GM12875 (cell line): ENCODE measurements at regions not wholly inside any gene's neighbourhood (a gene's known extent, or its start where the extent isn't known, plus 50 kb on each side); places are given as distances from the start of the nearest gene placed in this dataset.

Source experiments
- H3K4me3 ChIP-seq: one replicate; pipeline ENCODE4 v1.5.1; 2011; ENCODE audit warnings: low read depth, low read length, control low read depth
- CTCF ChIP-seq: IDR thresholded peaks from 2 replicates; pipeline ENCODE4 v1.5.1; 2011; ENCODE audit warnings: low read depth, mild to moderate bottlenecking, control low read depth, inconsistent platforms, low read length, moderate library complexity, borderline replicate concordance; ENCODE audit not compliant: insufficient read depth

DNA sequence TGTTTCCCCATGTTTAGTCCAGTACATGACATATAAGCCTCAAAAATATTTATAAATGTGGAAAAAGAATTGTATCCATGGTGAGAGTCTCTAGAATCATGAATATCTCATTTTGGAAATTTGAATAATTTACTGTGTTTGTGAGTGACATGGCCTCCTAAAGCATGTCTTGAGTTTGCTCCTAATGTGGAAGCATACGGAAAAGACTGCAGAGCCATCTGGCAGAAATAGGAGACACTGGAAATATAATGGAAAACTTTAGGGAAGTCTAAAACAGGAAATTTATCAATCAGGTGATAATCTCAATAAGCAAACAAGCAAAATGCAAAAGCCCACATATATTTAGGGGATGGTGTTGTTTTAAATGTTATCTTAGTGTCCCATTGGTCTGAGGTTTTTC is 465.0 kb downstream of the TDRD3 start:
- TF ChIP-seq CTCF = no peak
- H3K4me3 ChIP-seq = no peak overlapping the region

DNA sequence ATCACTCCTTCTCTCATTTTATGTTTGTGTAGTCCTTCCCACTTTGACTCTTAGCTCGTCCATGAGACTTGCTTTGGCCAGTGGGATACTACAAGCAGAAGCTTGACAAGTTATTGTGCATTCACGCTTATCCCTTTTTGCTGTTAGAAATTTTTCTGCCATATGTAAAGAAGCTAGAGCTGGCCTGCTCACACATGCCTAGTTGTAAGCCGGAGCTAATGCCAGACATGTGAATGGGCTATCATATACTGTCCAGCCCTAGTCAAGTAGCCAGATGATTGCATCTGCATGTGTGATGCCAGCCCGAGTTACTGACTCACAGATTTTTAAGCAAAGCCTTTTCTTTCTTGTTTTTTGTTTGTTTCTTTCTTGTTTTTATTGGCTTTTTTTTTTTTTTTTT is 460.7 kb downstream of the TDRD3 start:
- H3K4me3 ChIP-seq = no peak overlapping the region
- TF ChIP-seq CTCF = no peak

DNA sequence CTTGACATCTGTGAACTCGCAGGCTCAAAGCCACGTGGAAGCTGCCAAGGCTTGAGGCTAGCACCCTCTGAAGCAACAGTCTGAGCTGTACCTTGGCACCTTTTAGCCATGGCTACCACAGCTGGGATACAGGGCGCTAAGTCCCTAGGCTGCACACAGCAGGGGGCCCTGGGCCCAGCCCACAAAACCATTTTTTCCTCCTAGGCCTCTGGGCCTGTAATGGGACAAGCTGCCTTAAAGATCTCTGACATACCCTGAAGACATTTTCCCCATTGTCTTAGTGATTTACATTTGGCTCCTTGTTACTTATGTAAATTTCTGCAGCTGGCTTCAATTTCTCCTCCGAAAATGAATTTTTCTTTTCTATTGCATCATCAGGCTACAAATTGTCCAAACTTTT is 455.9 kb downstream of the TDRD3 start:
- TF ChIP-seq CTCF = no peak
- H3K4me3 ChIP-seq = no peak overlapping the region

GRCh38 chr13:60851378-60851777 is 454.4 kb downstream of the TDRD3 start:
- H3K4me3 ChIP-seq = no peak overlapping the region
- no peak for TF ChIP-seq CTCF

GRCh38 chr13:60850526-60850925 is 453.5 kb downstream of the TDRD3 start:
- no peak for TF ChIP-seq CTCF

DNA sequence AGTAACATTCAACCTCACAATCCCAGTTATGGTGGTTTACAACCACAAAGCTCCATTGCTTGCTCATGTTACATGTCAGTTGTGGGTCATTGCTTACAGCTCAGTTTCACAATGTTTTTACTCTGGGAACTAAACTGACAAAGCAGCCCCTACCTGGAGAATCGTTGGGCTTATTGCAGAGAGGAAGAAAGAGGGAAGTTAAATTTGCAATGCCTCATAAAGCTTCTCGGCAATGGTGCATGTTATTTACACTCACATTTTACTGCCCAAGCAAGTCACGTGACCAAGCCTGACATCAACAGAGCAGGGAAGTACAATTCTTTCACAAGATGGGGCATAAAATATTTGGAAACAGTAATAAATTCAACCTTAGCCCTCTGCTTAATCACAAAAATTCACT is 441.6 kb downstream of the TDRD3 start:
- no peak overlapping the region for H3K4me3 ChIP-seq
- TF ChIP-seq CTCF = no peak

More at GRCh38 chr13:60850526-60850925, 453.5 kb downstream of the TDRD3 start:
- no peak overlapping the region for H3K4me3 ChIP-seq

DNA sequence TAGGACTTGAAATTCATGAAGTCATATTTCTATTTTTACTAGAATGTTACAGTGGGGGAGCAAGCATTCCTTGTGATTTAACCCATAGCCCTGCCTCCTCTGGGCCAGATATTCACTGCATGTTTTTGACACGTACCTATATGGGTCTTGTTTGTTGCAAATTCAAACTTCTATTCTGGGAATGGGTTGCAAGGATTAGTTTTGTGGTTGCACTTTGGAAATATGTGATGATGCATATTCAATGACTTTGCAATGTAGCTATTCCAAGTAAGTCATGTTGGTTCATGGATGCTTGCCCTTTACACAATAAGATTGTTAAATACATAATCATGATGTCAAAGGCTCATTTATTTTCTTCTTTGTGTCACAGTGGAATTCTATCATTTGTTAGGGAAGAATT is 440.8 kb downstream of the TDRD3 start:
- H3K4me3 ChIP-seq = no peak overlapping the region
- TF ChIP-seq CTCF = no peak
